Fibroblast of the aortic adventitia (primary cell): ENCODE measurements at regions not wholly inside any gene's neighbourhood (a gene's known extent, or its start where the extent isn't known, plus 50 kb on each side); places are given as distances from the start of the nearest gene placed in this dataset.
A peak's percentile ranks its signal among the peaks of the same experiment; 100 is the strongest.

Experiments used
- DNase-seq: peaks from one replicate; pipeline ENCODE4 v3.0.0-alpha.2; 2010; ENCODE audit warnings: low read depth
- H3K4me3 ChIP-seq: 2 replicates; pipeline ENCODE4 v1.5.1; 2011; ENCODE audit warnings: low read depth, mild to moderate bottlenecking, control low read depth, low read length, moderate library complexity
- CTCF ChIP-seq: IDR thresholded peaks from 2 replicates; pipeline ENCODE4 v1.5.1; 2011; ENCODE audit warnings: mild to moderate bottlenecking, low read length, control low read depth, inconsistent platforms; ENCODE audit not compliant: insufficient read depth

GRCh38 chr5:121158451-121158850, 693.2 kb upstream of the FTMT start:
- H3K4me3 ChIP-seq = no peak overlapping the region
- no peak for TF ChIP-seq CTCF
- DNase-seq = no peak

GRCh38 chr5:121160591-121160990, 691.1 kb upstream of the FTMT start:
- no peak for TF ChIP-seq CTCF

GRCh38 chr5:121164632-121165031, 687.0 kb upstream of the FTMT start:
- TF ChIP-seq CTCF = no peak
- DNase-seq = no peak
- H3K4me3 ChIP-seq = no peak overlapping the region

More at GRCh38 chr5:121160591-121160990, 691.1 kb upstream of the FTMT start:
- no peak for DNase-seq
- no peak overlapping the region for H3K4me3 ChIP-seq

GRCh38 chr5:121171361-121171760, 680.3 kb upstream of the FTMT start:
- no peak for TF ChIP-seq CTCF
- H3K4me3 ChIP-seq = no peak overlapping the region

GRCh38 chr5:121171834-121172233, 679.8 kb upstream of the FTMT start:
- TF ChIP-seq CTCF = no peak
- H3K4me3 ChIP-seq = no peak overlapping the region
- DNase-seq = peak; percentile 22

More at GRCh38 chr5:121171361-121171760, 680.3 kb upstream of the FTMT start:
- DNase-seq = no peak

- no peak overlapping the region for H3K4me3 ChIP-seq
- TF ChIP-seq CTCF = no peak
- no peak for DNase-seq
These were observed 677.3 kb upstream of the FTMT start for GRCh38 chr5:121174351-121174750.

- TF ChIP-seq CTCF = no peak
- peak; percentile 4 for DNase-seq
- H3K4me3 ChIP-seq = no peak overlapping the region
These were observed 675.7 kb upstream of the FTMT start for GRCh38 chr5:121175986-121176385.
